Heart left ventricle (tissue), 16 donors: ENCODE measurements at regions not wholly inside any gene's neighbourhood (a gene's known extent, or its start where the extent isn't known, plus 50 kb on each side); places are given as distances from the start of the nearest gene placed in this dataset.

Experiments used
- ATAC-seq, 4 donors: fragments of 200-7000 bp; cut with Tn5 transposase; one replicate each; pipeline ENCODE4 v1.9.1; 2020 to 2022; ENCODE audit warnings: moderate library complexity in 4 of 4, mild to moderate bottlenecking in 3 of 4, moderate number of reproducible peaks in 1 of 4
- DNase-seq, 5 donors: peaks; one replicate each; pipeline ENCODE4 v3.0.0-alpha.2; 2020
- H3K27ac ChIP-seq, 12 donors: fragments of 200-600 bp; sonication (generic) in 4 of 12; one replicate each; pipeline versions ENCODE4 v1.5.0 to v1.8.0; 2016 to 2022; ENCODE audit warnings: mild to moderate bottlenecking in 2 of 12
- H3K27me3 ChIP-seq, 9 donors: fragments of 200-600 bp; sonication (generic) in 2 of 9; one replicate each; pipeline versions ENCODE4 v1.5.1 to v1.8.0; 2016 to 2022; ENCODE audit warnings: mild to moderate bottlenecking in 3 of 9
- H3K36me3 ChIP-seq, 9 donors: fragments of 200-600 bp; sonication (generic) in 2 of 9; one replicate each; pipeline versions ENCODE4 v1.5.0 to v1.8.0; 2018 to 2022; ENCODE audit warnings: mild to moderate bottlenecking in 2 of 9
- H3K4me1 ChIP-seq, 12 donors: fragments of 200-600 bp; sonication (generic) in 4 of 12; one replicate each; pipeline versions ENCODE4 v1.5.0 to v1.8.0; 2016 to 2022; ENCODE audit warnings: mild to moderate bottlenecking in 3 of 12
- H3K4me3 ChIP-seq, 12 donors: fragments of 200-600 bp; sonication (generic) in 4 of 12; one replicate each; pipeline versions ENCODE4 v1.5.0 to v1.8.0; 2017 to 2022; ENCODE audit warnings: mild to moderate bottlenecking in 9 of 12, moderate library complexity in 4 of 12
- H3K9me3 ChIP-seq, 12 donors: fragments of 200-600 bp; sonication (generic) in 4 of 12; one replicate each; pipeline versions ENCODE4 v1.5.0 to v1.8.0; 2016 to 2022; ENCODE audit warnings: mild to moderate bottlenecking in 1 of 12
- POLR2A ChIP-seq, 2 donors: fragments of 450-650 bp; IDR thresholded peaks; one replicate each; pipeline ENCODE4 v1.6.1; 2017; ENCODE audit warnings: antibody characterized with exemption in 2 of 2, mild to moderate bottlenecking in 2 of 2, moderate library complexity in 2 of 2
- WGBS, 4 donors: extraction: QIAGEN DNeasy Blood & Tissue Kit in 2 of 4; methylation state at CpG; one replicate each; pipeline versions ENCODE4 v1.1.5 to v1.1.7; 2013 to 2018; 5-methylcytosine and 5-hydroxymethylcytosine counted together
- intact Hi-C, 10 donors: fragments of 100-400 bp; cut with DNase I; formaldehyde crosslinking; loops; one replicate each; pipeline versions ENCODE4 v1.11.1 to v1.14.2; 2022
- TF ChIP-seq, protein P1 (sequence below), 12 donors: fragments of 200-600 bp; sonication (generic) in 4 of 12; IDR thresholded peaks; one replicate each; pipeline versions ENCODE4 v1.5.0 to v1.8.0; 2018 to 2022; ENCODE audit warnings: antibody characterized with exemption in 12 of 12, mild to moderate bottlenecking in 5 of 12
- donor health status: ischemic (EF 13 %, LVEDD 7.1; RV severe dilation, severe dysfunction).
- donor health status: healthy with polysubstance abuse.
- donor health status: DM: no; HTN: yes; CAD: no.
- donor health status: DM: no; HTN: no; CAD: no.
- donor health status: ischemic (EF 25% LVEDD 6.9; RV normal size, moderate dysfunction).
- donor health status: ischemic (EF 25% LVEDD 5.7; RV mildly dilated, moderate dysfunction).
- donor health status: healthy.
- donor health status: DM: yes; HTN: yes; CAD: no.
- donor health status: ischemic (EF 35%, LVEDD 5.7; RV mildly dilated, moderate dysfunction).
- donor health status: nonischemic (EF 11% LVEDD 7.7; RV severe dilation, severe dysfunction).
- donor health status: DM: yes; HTN: yes; CAD: no.
- donor health status: PGD.
- donor health status: ischemic (EF 29% LVEDD 5.4; RV normal size, mild dysfunction).
- donor health status: nonischemic (EF 23%, LVEDD 6.1; RV moderate dilation, normal function).

DNA sequence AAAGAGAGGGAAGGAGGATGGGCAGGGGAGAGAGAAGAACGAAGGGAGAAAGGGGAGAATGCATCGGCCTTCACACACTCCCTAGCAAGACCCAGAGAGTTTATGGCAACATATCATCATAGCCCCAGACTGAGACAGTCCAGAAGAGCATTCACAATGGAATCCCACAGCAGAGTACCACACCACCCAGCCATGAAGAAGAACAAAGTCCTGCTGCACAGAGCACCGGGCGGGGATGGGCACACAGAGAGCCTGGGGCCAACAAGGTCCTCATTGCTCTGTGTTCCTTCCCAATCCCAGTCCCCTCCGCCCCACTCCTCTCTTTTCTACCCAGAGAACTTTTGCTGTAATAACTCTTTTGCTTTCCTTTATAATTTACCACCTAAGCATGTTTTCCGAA is 118.1 kb upstream of the TMPRSS2 start:
- H3K9me3 ChIP-seq, result peaks cover 0 to 7% (median 0%) of the 10 kb centered on the region in 12 donors
- no peak overlapping the region for H3K4me3 ChIP-seq
- no peak overlapping the region for H3K27ac ChIP-seq
- no peak for ATAC-seq
- intact Hi-C loops, result no loop called here
- H3K36me3 ChIP-seq, result no peaks in the 10 kb centered on the region
- TF ChIP-seq POLR2A (IDR thresholded peaks at IDR 0.05), result no peak
- TF ChIP-seq, protein P1, sequence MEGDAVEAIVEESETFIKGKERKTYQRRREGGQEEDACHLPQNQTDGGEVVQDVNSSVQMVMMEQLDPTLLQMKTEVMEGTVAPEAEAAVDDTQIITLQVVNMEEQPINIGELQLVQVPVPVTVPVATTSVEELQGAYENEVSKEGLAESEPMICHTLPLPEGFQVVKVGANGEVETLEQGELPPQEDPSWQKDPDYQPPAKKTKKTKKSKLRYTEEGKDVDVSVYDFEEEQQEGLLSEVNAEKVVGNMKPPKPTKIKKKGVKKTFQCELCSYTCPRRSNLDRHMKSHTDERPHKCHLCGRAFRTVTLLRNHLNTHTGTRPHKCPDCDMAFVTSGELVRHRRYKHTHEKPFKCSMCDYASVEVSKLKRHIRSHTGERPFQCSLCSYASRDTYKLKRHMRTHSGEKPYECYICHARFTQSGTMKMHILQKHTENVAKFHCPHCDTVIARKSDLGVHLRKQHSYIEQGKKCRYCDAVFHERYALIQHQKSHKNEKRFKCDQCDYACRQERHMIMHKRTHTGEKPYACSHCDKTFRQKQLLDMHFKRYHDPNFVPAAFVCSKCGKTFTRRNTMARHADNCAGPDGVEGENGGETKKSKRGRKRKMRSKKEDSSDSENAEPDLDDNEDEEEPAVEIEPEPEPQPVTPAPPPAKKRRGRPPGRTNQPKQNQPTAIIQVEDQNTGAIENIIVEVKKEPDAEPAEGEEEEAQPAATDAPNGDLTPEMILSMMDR (IDR thresholded peaks at IDR 0.05), result no peak
- no peak for DNase-seq
- 66 to 90% (median 77%) methylated on average over 6 of the region's 6 CpGs for WGBS, 4 donors
- peaks cover 0 to 13% (median 0%) of the 10 kb centered on the region in 9 donors for H3K27me3 ChIP-seq
- peaks cover 0 to 2% (median 0%) of the 10 kb centered on the region in 12 donors for H3K4me1 ChIP-seq

DNA sequence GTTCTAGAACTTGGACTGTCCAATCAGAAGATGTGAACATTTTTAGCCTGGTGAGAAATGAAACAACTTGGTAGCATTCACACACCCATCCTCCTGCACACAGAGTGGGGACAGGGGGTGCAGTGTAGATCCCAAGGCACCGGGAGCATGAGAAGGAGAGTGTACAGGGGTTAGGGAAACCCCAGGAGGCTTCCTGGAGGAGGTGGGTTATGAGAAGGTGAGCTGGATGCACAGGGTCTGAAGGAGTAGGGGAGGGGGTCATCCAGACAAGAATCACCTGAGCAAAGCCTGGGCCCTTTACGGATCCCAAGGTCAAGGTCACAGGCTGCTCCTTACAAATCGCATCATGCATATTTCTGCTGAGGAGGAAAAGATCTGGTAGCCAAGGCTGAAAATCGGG is 117.5 kb upstream of the TMPRSS2 start:
- Histone ChIP-seq H3K4me1 (peaks cover 0 to 2% (median 0%) of the 10 kb centered on the region in 12 donors), H3K36me3 (no peaks in the 10 kb centered on the region), H3K27ac (no peak overlapping the region), H3K27me3 (peaks cover 0 to 13% (median 0%) of the 10 kb centered on the region in 9 donors), H3K4me3 (no peak overlapping the region), H3K9me3 (peaks cover 0 to 7% (median 0%) of the 10 kb centered on the region in 12 donors)
- ATAC-seq, result no peak
- TF ChIP-seq, protein P1 (IDR thresholded peaks at IDR 0.05), result no peak
- no peak for TF ChIP-seq POLR2A (IDR thresholded peaks at IDR 0.05)
- WGBS, 4 donors, result 75 to 83% (median 78%) methylated on average over 4 of the region's 4 CpGs
- intact Hi-C loops, result no loop called here
- DNase-seq, result no peak

DNA sequence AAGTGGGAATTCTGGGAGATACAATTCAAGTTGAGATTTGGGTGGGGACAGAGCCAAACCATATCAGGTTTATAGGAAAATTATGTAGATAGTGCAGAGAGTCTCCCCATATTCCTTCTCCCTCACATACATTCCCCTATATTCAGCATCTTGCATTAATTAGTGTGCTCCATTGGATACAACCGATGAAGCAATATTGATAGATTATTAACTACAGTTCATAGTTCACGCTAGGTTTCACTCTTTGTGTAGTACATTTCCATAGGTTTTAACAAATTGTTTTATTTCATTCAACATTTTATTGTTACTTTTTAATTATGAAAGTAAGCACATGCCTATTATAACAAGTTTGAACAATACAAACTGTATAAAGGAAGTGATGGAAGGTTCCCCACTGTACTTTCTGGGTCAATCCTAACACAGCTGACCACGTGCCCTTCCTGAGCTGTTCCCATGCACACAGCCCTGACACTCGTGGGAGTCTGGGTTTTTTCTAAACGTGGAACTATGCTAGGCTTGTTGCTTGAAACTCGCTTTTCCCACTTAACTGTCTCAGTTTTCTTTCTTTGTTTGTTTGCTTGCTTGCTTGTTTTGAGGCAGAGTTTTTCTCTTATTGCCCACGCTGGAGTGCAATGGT is 116.8 kb upstream of the TMPRSS2 start:
- intact Hi-C loops, result no loop called here
- ATAC-seq (no peak), DNase-seq (no peak)
- no peak for TF ChIP-seq POLR2A (IDR thresholded peaks at IDR 0.05)
- TF ChIP-seq, protein P1 (IDR thresholded peaks at IDR 0.05), result no peak
- 69 to 80% (median 75%) methylated on average over 7 of the region's 7 CpGs for WGBS, 4 donors
- peaks cover 0 to 2% (median 0%) of the 10 kb centered on the region in 12 donors for H3K4me1 ChIP-seq
- no peaks in the 10 kb centered on the region for H3K36me3 ChIP-seq
- no peak overlapping the region for H3K27ac ChIP-seq
- H3K9me3 ChIP-seq, result peaks cover 0 to 7% (median 0%) of the 10 kb centered on the region in 12 donors
- peaks cover 0 to 13% (median 0%) of the 10 kb centered on the region in 9 donors for H3K27me3 ChIP-seq
- no peak overlapping the region for H3K4me3 ChIP-seq

DNA sequence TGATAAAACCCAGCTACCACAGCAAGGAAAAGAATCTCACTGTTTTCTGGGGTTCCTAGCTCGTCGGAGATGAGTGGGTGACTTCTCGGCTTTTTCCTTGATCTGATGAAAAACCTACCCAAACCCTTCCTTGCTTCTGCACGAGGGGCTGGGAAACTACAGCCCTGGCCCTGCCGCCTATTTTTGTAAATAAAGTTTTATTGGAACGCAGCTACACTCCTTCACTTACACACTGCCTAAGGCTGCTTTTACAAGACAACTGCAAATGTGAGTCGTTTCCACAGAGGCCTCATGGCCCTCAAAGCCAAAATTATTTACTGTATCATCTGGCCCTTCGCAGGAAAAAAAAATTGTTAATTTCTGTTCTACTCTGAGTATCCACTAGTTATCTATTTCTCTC is 116.0 kb upstream of the TMPRSS2 start:
- Histone ChIP-seq H3K36me3 (no peaks in the 10 kb centered on the region), H3K27me3 (peaks cover 0 to 13% (median 0%) of the 10 kb centered on the region in 9 donors), H3K4me3 (no peak overlapping the region), H3K27ac (no peak overlapping the region), H3K4me1 (peaks cover 0 to 2% (median 0%) of the 10 kb centered on the region in 12 donors), H3K9me3 (no peaks in the 10 kb centered on the region)
- DNase-seq (no peak), ATAC-seq (no peak)
- WGBS, 4 donors, result 83 to 94% (median 93%) methylated on average over 8 of the region's 8 CpGs
- TF ChIP-seq, protein P1 (IDR thresholded peaks at IDR 0.05), result no peak
- TF ChIP-seq POLR2A (IDR thresholded peaks at IDR 0.05), result no peak
- intact Hi-C loops, result no loop called here
